ENCODE measurements at regions not wholly inside any gene's neighbourhood (a gene's known extent, or its start where the extent isn't known, plus 50 kb on each side); places are given as distances from the start of the nearest gene placed in this dataset.
"Not testable (repeated sequence)": the region's sequence is repeated elsewhere in the genome, so short reads cannot be mapped to it uniquely, and the experiment has no call there.

- H3K27ac ChIP-seq: no peak overlapping the region
- TF ChIP-seq, protein P1, sequence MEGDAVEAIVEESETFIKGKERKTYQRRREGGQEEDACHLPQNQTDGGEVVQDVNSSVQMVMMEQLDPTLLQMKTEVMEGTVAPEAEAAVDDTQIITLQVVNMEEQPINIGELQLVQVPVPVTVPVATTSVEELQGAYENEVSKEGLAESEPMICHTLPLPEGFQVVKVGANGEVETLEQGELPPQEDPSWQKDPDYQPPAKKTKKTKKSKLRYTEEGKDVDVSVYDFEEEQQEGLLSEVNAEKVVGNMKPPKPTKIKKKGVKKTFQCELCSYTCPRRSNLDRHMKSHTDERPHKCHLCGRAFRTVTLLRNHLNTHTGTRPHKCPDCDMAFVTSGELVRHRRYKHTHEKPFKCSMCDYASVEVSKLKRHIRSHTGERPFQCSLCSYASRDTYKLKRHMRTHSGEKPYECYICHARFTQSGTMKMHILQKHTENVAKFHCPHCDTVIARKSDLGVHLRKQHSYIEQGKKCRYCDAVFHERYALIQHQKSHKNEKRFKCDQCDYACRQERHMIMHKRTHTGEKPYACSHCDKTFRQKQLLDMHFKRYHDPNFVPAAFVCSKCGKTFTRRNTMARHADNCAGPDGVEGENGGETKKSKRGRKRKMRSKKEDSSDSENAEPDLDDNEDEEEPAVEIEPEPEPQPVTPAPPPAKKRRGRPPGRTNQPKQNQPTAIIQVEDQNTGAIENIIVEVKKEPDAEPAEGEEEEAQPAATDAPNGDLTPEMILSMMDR (IDR thresholded peaks at IDR 0.05): no peak
- no peak for DNase-seq (ENCODE audit: low spot score)
- H3K4me3 ChIP-seq: no peak overlapping the region
Measured at GRCh38 chr5:91464886-91465646, 81.9 kb upstream of the ARRDC3 start.

GRCh38 chr5:91457681-91458058, 74.6 kb upstream of the ARRDC3 start:
- no peak for DNase-seq (ENCODE audit: low spot score)
- Histone ChIP-seq H3K27ac (no peak overlapping the region), H3K4me3 (no peak overlapping the region)
- TF ChIP-seq, protein P1 (IDR thresholded peaks at IDR 0.05): no peak

GRCh38 chr5:91456928-91457680, 74.0 kb upstream of the ARRDC3 start:
- DNase-seq (ENCODE audit: low spot score): no peak
- H3K4me3 ChIP-seq: no peak overlapping the region
- H3K27ac ChIP-seq: no peak overlapping the region
- TF ChIP-seq, protein P1 (IDR thresholded peaks at IDR 0.05): no peak

DNA sequence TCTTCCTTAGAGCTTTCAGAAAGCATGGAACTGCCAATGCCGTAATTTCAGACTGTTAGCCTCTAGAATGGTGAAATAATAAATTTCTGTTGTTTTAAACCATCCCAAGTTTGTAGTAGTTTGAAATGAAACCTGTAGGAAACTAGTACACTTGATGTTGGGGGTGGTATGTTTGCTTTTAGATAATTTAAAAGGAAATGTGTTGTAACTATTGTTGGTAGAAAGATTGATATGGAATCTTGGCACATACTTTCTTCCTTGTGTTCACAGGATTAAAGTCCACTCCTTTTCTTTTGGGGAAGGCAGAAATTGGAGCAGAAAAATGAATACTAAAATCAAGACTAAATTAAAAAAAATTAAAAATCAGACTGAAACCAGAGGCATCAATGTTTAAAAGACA, 66.0 kb upstream of the ARRDC3 start:
- Histone ChIP-seq H3K27ac (no peak overlapping the region), H3K4me3 (no peak overlapping the region)
- DNase-seq (ENCODE audit: low spot score): no peak
- TF ChIP-seq, protein P1 (IDR thresholded peaks at IDR 0.05): no peak

GRCh38 chr5:91448079-91448478, 65.0 kb upstream of the ARRDC3 start:
- DNase-seq (ENCODE audit: low spot score); H3K27ac ChIP-seq; H3K4me3 ChIP-seq: not testable (repeated sequence)

DNA sequence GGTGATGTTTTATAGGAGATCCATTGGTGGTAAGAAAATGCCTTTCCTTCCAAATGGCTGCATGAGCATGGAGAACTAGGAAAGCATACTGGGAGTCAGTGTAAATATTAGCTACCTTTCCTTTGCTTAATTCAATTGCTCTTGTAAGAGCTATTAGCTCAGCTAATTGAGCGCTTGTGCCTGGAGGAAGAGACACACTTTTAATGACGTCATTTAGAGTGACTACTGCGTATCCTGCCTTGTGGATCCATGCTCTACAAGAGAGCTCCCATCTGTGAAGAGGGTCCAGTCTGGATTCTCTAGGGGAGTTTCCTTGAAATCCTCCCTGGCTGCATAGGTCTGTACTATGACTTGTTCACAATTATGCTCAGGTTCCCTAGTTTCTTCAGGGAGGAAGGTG, 63.8 kb upstream of the ARRDC3 start:
- H3K27ac ChIP-seq; H3K4me3 ChIP-seq; DNase-seq (ENCODE audit: low spot score): not testable (repeated sequence)

DNA sequence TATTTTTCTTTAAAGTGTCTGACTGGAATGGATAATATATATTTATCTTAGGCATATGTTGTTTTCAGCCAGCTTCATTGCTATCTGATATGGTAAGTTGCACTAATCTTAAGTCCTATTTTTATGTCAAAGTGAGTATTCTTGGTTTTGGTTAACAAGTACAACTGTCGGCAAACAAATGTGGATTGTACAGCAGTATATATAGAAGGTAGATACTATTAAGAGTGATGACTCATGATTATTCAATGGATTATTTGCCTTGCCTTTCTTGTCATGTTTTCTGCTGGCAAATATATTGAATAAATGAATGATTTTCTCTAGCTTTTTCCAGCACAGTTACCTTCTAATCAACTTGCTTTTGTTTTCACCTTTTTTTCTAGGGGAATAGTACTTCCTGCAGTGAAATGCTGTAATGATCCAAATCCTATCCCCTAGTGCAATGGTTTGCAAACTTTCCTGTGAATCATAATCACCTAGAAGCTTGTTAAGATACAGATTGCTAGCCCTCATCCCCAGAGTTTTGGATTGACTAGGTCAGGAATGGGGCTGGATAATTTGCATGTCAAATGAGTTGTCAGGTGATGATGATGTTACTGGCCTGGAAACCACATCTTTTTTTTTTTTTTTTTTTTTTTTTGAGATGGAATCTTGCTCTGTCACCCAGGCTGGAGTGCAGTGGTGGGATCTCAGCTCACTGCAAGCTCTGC, 60.8 kb upstream of the ARRDC3 start:
- TF ChIP-seq, protein P1 (IDR thresholded peaks at IDR 0.05): no peak
- no peak for DNase-seq (ENCODE audit: low spot score)
- H3K27ac ChIP-seq: no peak overlapping the region

More for the DNA sequence above, 60.8 kb upstream of the ARRDC3 start:
- H3K4me3 ChIP-seq: no peak overlapping the region
